ENCODE measurements at regions not wholly inside any gene's neighbourhood (a gene's known extent, or its start where the extent isn't known, plus 50 kb on each side); places are given as distances from the start of the nearest gene placed in this dataset.

DNA sequence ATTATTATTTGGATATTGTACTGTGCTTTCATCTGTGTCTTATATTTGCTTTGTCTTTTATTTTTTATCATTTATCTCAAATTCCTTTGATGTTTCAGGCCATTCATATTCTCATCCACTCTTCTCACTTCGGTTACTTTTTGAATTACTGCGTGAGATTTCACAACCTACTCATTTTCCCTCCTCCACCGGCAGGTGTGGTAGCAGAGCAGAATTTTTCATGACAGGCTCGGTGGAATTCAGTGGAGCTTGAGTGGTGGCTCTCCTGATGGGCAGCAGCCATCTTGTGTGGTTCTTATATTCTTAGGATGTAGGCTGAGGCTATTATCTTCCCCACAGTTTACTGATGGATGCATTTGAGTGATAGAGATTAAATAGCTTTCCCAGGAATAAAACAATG lies 92.3 kb upstream of the IVNS1ABP start:
- H3K9me3 ChIP-seq (ENCODE audit: control insufficient read depth, insufficient read depth, low read length) = no peaks in the 10 kb centered on the region; the same call in 1 of the 2 replicates
- BruUV-seq (replicated peaks) = no TSS peak
- DNase-seq (no peak), ATAC-seq (ENCODE audit: low read depth) (no peak)
- H3K9me1 ChIP-seq (ENCODE audit: insufficient read depth, low read length) = peaks cover 4% of the 10 kb centered on the region
- ChIA-PET CTCF (interaction anchor here (0.6 kb wide), 1 partner anchor 56 kb away, joined by 4 read pairs; no protein-coding TSS in a partner anchor), POLR2A (ENCODE audit: unreplicated experiment) (no interaction called here)
- dilution Hi-C loops (cut with HindIII; ENCODE audit: low sequenced_read_pairs, unreplicated experiment) (no loop called here), in situ Hi-C loops (cut with MboI; ENCODE audit: low sequenced_read_pairs) (no loop called here), intact Hi-C loops (cut with micrococcal nuclease) (no loop called here)
- no peak overlapping the region for H3K27ac ChIP-seq (ENCODE audit: insufficient read depth, low read length)
- H4K5ac ChIP-seq (ENCODE audit: low read depth, low read length) = no peak overlapping the region
- peaks cover 3% of the 10 kb centered on the region for H3K4me1 ChIP-seq (ENCODE audit: control insufficient read depth, insufficient read depth, low read length)
- no peak overlapping the region for H3K56ac ChIP-seq (ENCODE audit: extremely low read depth, insufficient read depth, low read length)
- no peak overlapping the region for H2BK20ac ChIP-seq (ENCODE audit: low read depth, low read length)
- H2BK5ac ChIP-seq (ENCODE audit: low read depth, low read length, poor library complexity, severe bottlenecking) = no peak overlapping the region
- no peak overlapping the region for H2BK15ac ChIP-seq (ENCODE audit: low read depth, low read length)
- H4K91ac ChIP-seq (ENCODE audit: insufficient read depth, low read depth, low read length) = no peak overlapping the region
- no peaks in the 10 kb centered on the region for H3K36me3 ChIP-seq (ENCODE audit: control insufficient read depth, insufficient read depth, low read length)
- no peak overlapping the region for H2BK120ac ChIP-seq (ENCODE audit: low read depth, low read length)
- H3K18ac ChIP-seq (ENCODE audit: low read depth, low read length) = no peak overlapping the region
- no peak overlapping the region for H2AFZ ChIP-seq (replicated peaks; ENCODE audit: low read length, poor library complexity)
- no peaks in the 10 kb centered on the region for H3K79me1 ChIP-seq (ENCODE audit: low read depth in 1 of 2, low read length in 2 of 2)
- H2AK9ac ChIP-seq (replicated peaks; ENCODE audit: low read depth, low read length, poor library complexity) = no peak overlapping the region
- H3K27me3 ChIP-seq (ENCODE audit: control insufficient read depth, insufficient read depth, low read length) = peaks cover 6% of the 10 kb centered on the region; the same call in 1 of the 2 replicates
- no peak overlapping the region for H3K9ac ChIP-seq (ENCODE audit: low read depth, low read length)
- no peak overlapping the region for H2AK5ac ChIP-seq (ENCODE audit: low read depth, low read length)
- no CpG with 5 or more reads among the region's 4 CpGs for WGBS, 2 experiments (ENCODE audit: extremely low coverage in 2 of 2, insufficient read length in 1 of 2)
- H3K23ac ChIP-seq (ENCODE audit: low read depth, low read length) = no peak overlapping the region
- no peak overlapping the region for H4K8ac ChIP-seq (ENCODE audit: low read depth in 2 of 2, low read length in 2 of 2)
- H3K4me2 ChIP-seq (ENCODE audit: low read depth, low read length) = no peak overlapping the region
- H3K4me3 ChIP-seq (ENCODE audit: insufficient read depth, low read depth, low read length) = no peak overlapping the region
- no peak overlapping the region for H3K4ac ChIP-seq (ENCODE audit: low read depth, low read length)
- H4K20me1 ChIP-seq (ENCODE audit: insufficient read depth, low read length) = no peaks in the 10 kb centered on the region
- H3K14ac ChIP-seq (replicated peaks; ENCODE audit: low read depth, low read length) = no peak overlapping the region
- TF ChIP-seq RFX5 (IDR thresholded peaks at IDR 0.05; ENCODE audit: low read depth, low read length) = no peak
- no peak for TF ChIP-seq NFE2L2 (IDR thresholded peaks at IDR 0.05; ENCODE audit: low read depth, low read length)
- TF ChIP-seq, protein P1, sequence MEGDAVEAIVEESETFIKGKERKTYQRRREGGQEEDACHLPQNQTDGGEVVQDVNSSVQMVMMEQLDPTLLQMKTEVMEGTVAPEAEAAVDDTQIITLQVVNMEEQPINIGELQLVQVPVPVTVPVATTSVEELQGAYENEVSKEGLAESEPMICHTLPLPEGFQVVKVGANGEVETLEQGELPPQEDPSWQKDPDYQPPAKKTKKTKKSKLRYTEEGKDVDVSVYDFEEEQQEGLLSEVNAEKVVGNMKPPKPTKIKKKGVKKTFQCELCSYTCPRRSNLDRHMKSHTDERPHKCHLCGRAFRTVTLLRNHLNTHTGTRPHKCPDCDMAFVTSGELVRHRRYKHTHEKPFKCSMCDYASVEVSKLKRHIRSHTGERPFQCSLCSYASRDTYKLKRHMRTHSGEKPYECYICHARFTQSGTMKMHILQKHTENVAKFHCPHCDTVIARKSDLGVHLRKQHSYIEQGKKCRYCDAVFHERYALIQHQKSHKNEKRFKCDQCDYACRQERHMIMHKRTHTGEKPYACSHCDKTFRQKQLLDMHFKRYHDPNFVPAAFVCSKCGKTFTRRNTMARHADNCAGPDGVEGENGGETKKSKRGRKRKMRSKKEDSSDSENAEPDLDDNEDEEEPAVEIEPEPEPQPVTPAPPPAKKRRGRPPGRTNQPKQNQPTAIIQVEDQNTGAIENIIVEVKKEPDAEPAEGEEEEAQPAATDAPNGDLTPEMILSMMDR (conservative IDR thresholded peaks at IDR 0.05; ENCODE audit: low read depth, low read length) = no peak
- TF ChIP-seq, protein P2, sequence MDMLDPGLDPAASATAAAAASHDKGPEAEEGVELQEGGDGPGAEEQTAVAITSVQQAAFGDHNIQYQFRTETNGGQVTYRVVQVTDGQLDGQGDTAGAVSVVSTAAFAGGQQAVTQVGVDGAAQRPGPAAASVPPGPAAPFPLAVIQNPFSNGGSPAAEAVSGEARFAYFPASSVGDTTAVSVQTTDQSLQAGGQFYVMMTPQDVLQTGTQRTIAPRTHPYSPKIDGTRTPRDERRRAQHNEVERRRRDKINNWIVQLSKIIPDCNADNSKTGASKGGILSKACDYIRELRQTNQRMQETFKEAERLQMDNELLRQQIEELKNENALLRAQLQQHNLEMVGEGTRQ (IDR thresholded peaks at IDR 0.05; ENCODE audit: low read depth, low read length) = no peak
- TF ChIP-seq CEBPB (IDR thresholded peaks at IDR 0.05; ENCODE audit: low read depth, low read length) = no peak
- no peak for TF ChIP-seq MAFK (IDR thresholded peaks at IDR 0.05; ENCODE audit: low read depth, low read length)
- TF ChIP-seq BHLHE40 (IDR thresholded peaks at IDR 0.05; ENCODE audit: low read depth, low read length) = no peak
- TF ChIP-seq POLR2A (IDR thresholded peaks at IDR 0.05; ENCODE audit: low read depth, low read length) = no peak
- TF ChIP-seq MAZ (IDR thresholded peaks at IDR 0.05; ENCODE audit: borderline replicate concordance, low read depth, low read length) = no peak
- no peak for TF ChIP-seq FOS (IDR thresholded peaks at IDR 0.05; ENCODE audit: low read depth, low read length)
- no peak for TF ChIP-seq RCOR1 (IDR thresholded peaks at IDR 0.05; ENCODE audit: insufficient replicate concordance, low read length)
- TF ChIP-seq SMC3 (IDR thresholded peaks at IDR 0.05; ENCODE audit: low read depth, low read length) = no peak
- TF ChIP-seq MXI1 (IDR thresholded peaks at IDR 0.05; ENCODE audit: borderline replicate concordance, low read depth, low read length) = no peak
- no peak for TF ChIP-seq RAD21 (IDR thresholded peaks at IDR 0.05; ENCODE audit: low read length)

Data from IMR-90 (cell line).